WTC11 (cell line): ENCODE measurements at regions not wholly inside any gene's neighbourhood (a gene's known extent, or its start where the extent isn't known, plus 50 kb on each side); places are given as distances from the start of the nearest gene placed in this dataset.

Source experiments
- ATAC-seq: fragments of 200-7000 bp; cut with Tn5 transposase; 2 replicates; pipeline ENCODE4 v1.10.0; 2021; ENCODE audit warnings: mild to moderate bottlenecking, moderate library complexity
- CTCF ChIA-PET: fragments of 300-600 bp; sonication (Branson Sonifier 250); formaldehyde crosslinking; loops from one replicate; lab custom pipeline; 2021; ENCODE audit warnings: antibody characterized with exemption; lab: Charles Lee
- POLR2A ChIA-PET: fragments of 350-600 bp; sonication (Branson Sonifier 250); formaldehyde crosslinking; loops from one replicate; lab custom pipeline; 2021; ENCODE audit warnings: antibody characterized with exemption; lab: Charles Lee
- DNase-seq: peaks from one replicate; pipeline ENCODE4 v3.0.0; 2021; ENCODE audit warnings: low spot score
- H3K27ac Mint-ChIP-seq: 2 replicates; pipeline ENCODE4 v1.8.0; 2021; ENCODE audit warnings: mixed read lengths
- H3K27me3 Mint-ChIP-seq: 2 replicates; pipeline ENCODE4 v1.8.0; 2021; ENCODE audit warnings: low read depth, mild to moderate bottlenecking, moderate library complexity, mixed read lengths
- H3K36me3 Mint-ChIP-seq: 2 replicates; pipeline ENCODE4 v1.8.0; 2021; ENCODE audit warnings: mixed read lengths
- H3K4me1 Mint-ChIP-seq: 2 replicates; pipeline ENCODE4 v1.8.0; 2022; ENCODE audit warnings: mixed read lengths
- H3K4me3 Mint-ChIP-seq: 2 replicates; pipeline ENCODE4 v1.8.0; 2021; ENCODE audit warnings: mild to moderate bottlenecking, moderate library complexity, mixed read lengths
- H3K9me3 Mint-ChIP-seq: 2 replicates; pipeline ENCODE4 v1.8.0; 2021; ENCODE audit warnings: mixed read lengths
- ARID4B ChIP-seq: sonication (generic); formaldehyde crosslinking; IDR thresholded peaks from 2 replicates; pipeline ENCODE4 v1.8.0; 2023; ENCODE audit warnings: missing genetic modification reagents, mild to moderate bottlenecking, borderline replicate concordance
- ATF3 ChIP-seq: sonication (generic); formaldehyde crosslinking; conservative IDR thresholded peaks from 2 replicates; pipeline ENCODE4 v1.8.1; 2022; ENCODE audit warnings: mild to moderate bottlenecking, missing genetic modification reagents
- ATF6 ChIP-seq: sonication (generic); formaldehyde crosslinking; IDR thresholded peaks from 2 replicates; pipeline ENCODE4 v1.8.1; 2023; ENCODE audit warnings: mild to moderate bottlenecking, missing genetic modification reagents
- CREM ChIP-seq: sonication (generic); formaldehyde crosslinking; IDR thresholded peaks from 2 replicates; pipeline ENCODE4 v1.8.1; 2022; ENCODE audit warnings: mild to moderate bottlenecking, missing genetic modification reagents, moderate library complexity
- ERG ChIP-seq: fragments of 250-450 bp; sonication (Bioruptor Pico); IDR thresholded peaks from 2 replicates; pipeline ENCODE4 v1.8.0; 2021; ENCODE audit warnings: mild to moderate bottlenecking
- FOXJ3 ChIP-seq: sonication (generic); formaldehyde crosslinking; IDR thresholded peaks from 2 replicates; pipeline ENCODE4 v1.9.0; 2021; ENCODE audit warnings: missing genetic modification reagents, mild to moderate bottlenecking, borderline replicate concordance
- FOXP1 ChIP-seq: sonication (generic); formaldehyde crosslinking; IDR thresholded peaks from 2 replicates; pipeline ENCODE4 v1.8.0; 2022; ENCODE audit warnings: missing genetic modification reagents, mild to moderate bottlenecking, moderate library complexity, borderline replicate concordance
- GTF2I ChIP-seq: fragments of 250-450 bp; sonication (Bioruptor Pico); conservative IDR thresholded peaks from 2 replicates; pipeline ENCODE4 v1.4.0; 2021; ENCODE audit warnings: mild to moderate bottlenecking
- HMGXB4 ChIP-seq: sonication (generic); formaldehyde crosslinking; IDR thresholded peaks from 2 replicates; pipeline ENCODE4 v1.8.1; 2023; ENCODE audit warnings: mild to moderate bottlenecking, moderate library complexity, missing genetic modification reagents
- NR1H2 ChIP-seq: sonication (generic); formaldehyde crosslinking; IDR thresholded peaks from 2 replicates; pipeline ENCODE4 v1.9.0; 2021; ENCODE audit warnings: mild to moderate bottlenecking, moderate library complexity, missing genetic modification reagents
- PRRX2 ChIP-seq: fragments of 250-450 bp; sonication (Bioruptor Pico); IDR thresholded peaks from 2 replicates; pipeline ENCODE4 v1.8.0; 2021; ENCODE audit warnings: mild to moderate bottlenecking
- SOX15 ChIP-seq: fragments of 250-450 bp; sonication (Bioruptor Pico); IDR thresholded peaks from 2 replicates; pipeline ENCODE4 v1.9.0; 2021; ENCODE audit warnings: mild to moderate bottlenecking
- SP1 ChIP-seq: sonication (generic); formaldehyde crosslinking; conservative IDR thresholded peaks from 2 replicates; pipeline ENCODE4 v1.8.1; 2022; ENCODE audit warnings: missing genetic modification reagents
- TCF7 ChIP-seq: sonication (generic); formaldehyde crosslinking; IDR thresholded peaks from 2 replicates; pipeline ENCODE4 v1.8.0; 2022; ENCODE audit warnings: mild to moderate bottlenecking, low read depth, missing genetic modification reagents, moderate library complexity
- ZBTB21 ChIP-seq: sonication (generic); formaldehyde crosslinking; IDR thresholded peaks from 2 replicates; pipeline ENCODE4 v1.8.1; 2023; ENCODE audit warnings: mild to moderate bottlenecking, missing genetic modification reagents, borderline replicate concordance
- ZBTB43 ChIP-seq: sonication (generic); formaldehyde crosslinking; IDR thresholded peaks from 2 replicates; pipeline ENCODE4 v1.8.1; 2023; ENCODE audit warnings: mild to moderate bottlenecking, missing genetic modification reagents
- ZNF121 ChIP-seq: sonication (generic); formaldehyde crosslinking; IDR thresholded peaks from 2 replicates; pipeline ENCODE4 v1.8.0; 2023; ENCODE audit warnings: missing genetic modification reagents
- ZNF219 ChIP-seq: sonication (generic); formaldehyde crosslinking; IDR thresholded peaks from 2 replicates; pipeline ENCODE4 v1.8.0; 2023; ENCODE audit warnings: missing genetic modification reagents, mild to moderate bottlenecking, borderline replicate concordance
- ZNF263 ChIP-seq: sonication (generic); formaldehyde crosslinking; IDR thresholded peaks from 2 replicates; pipeline ENCODE4 v1.8.1; 2022; ENCODE audit warnings: low read depth, mild to moderate bottlenecking, moderate library complexity, missing genetic modification reagents
- ZNF317 ChIP-seq: sonication (generic); formaldehyde crosslinking; IDR thresholded peaks from 2 replicates; pipeline ENCODE4 v1.8.1; 2023; ENCODE audit warnings: low read depth, mild to moderate bottlenecking, moderate library complexity, missing genetic modification reagents, borderline replicate concordance
- ZNF423 ChIP-seq: fragments of 250-450 bp; sonication (Bioruptor Pico); IDR thresholded peaks from 2 replicates; pipeline ENCODE4 v2.1.2; 2022; ENCODE audit warnings: mild to moderate bottlenecking, moderate library complexity
- TF ChIP-seq, protein P1 (sequence below): fragments of 200-600 bp; IDR thresholded peaks from 2 replicates; pipeline ENCODE4 v1.8.0; 2022; ENCODE audit warnings: antibody characterized with exemption
- TF ChIP-seq, protein P2 (sequence below): sonication (generic); formaldehyde crosslinking; IDR thresholded peaks from 2 replicates; pipeline ENCODE4 v1.8.1; 2022; ENCODE audit warnings: low read depth, mild to moderate bottlenecking, moderate library complexity, missing genetic modification reagents, borderline replicate concordance

- TF ChIP-seq HMGXB4 (CRISPR knock-in tag) (no peak), ZBTB43 (no peak), ZNF263 (CRISPR knock-in tag) (no peak), PRRX2 (CRISPR knock-in tag) (no peak), ATF3 (CRISPR knock-in tag) (no peak), ZBTB21 (CRISPR knock-in tag) (no peak), ATF6 (no peak), CREM (no peak), FOXP1 (CRISPR knock-in tag) (no peak)
These were observed 59.8 kb upstream of the TES start (continued) for GRCh38 chr7:116150588-116150987.

GRCh38 chr7:116152276-116152675 lies 58.1 kb upstream of the TES start:
- ATAC-seq: peak; percentile 68
- TF ChIP-seq ERG (CRISPR knock-in tag): no peak
- no peak for TF ChIP-seq SP1 (CRISPR knock-in tag)
- TF ChIP-seq GTF2I: no peak
- TF ChIP-seq ARID4B (CRISPR knock-in tag): no peak
- TF ChIP-seq ZNF423: no peak
- TF ChIP-seq ZNF121 (CRISPR knock-in tag): no peak
- TF ChIP-seq CREM: no peak
- TF ChIP-seq FOXJ3 (CRISPR knock-in tag): no peak
- TF ChIP-seq ATF3 (CRISPR knock-in tag): no peak
- TF ChIP-seq, protein P1, sequence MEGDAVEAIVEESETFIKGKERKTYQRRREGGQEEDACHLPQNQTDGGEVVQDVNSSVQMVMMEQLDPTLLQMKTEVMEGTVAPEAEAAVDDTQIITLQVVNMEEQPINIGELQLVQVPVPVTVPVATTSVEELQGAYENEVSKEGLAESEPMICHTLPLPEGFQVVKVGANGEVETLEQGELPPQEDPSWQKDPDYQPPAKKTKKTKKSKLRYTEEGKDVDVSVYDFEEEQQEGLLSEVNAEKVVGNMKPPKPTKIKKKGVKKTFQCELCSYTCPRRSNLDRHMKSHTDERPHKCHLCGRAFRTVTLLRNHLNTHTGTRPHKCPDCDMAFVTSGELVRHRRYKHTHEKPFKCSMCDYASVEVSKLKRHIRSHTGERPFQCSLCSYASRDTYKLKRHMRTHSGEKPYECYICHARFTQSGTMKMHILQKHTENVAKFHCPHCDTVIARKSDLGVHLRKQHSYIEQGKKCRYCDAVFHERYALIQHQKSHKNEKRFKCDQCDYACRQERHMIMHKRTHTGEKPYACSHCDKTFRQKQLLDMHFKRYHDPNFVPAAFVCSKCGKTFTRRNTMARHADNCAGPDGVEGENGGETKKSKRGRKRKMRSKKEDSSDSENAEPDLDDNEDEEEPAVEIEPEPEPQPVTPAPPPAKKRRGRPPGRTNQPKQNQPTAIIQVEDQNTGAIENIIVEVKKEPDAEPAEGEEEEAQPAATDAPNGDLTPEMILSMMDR: no peak
- TF ChIP-seq ZNF219 (CRISPR knock-in tag): no peak
- no peak for TF ChIP-seq TCF7
- TF ChIP-seq, protein P2, sequence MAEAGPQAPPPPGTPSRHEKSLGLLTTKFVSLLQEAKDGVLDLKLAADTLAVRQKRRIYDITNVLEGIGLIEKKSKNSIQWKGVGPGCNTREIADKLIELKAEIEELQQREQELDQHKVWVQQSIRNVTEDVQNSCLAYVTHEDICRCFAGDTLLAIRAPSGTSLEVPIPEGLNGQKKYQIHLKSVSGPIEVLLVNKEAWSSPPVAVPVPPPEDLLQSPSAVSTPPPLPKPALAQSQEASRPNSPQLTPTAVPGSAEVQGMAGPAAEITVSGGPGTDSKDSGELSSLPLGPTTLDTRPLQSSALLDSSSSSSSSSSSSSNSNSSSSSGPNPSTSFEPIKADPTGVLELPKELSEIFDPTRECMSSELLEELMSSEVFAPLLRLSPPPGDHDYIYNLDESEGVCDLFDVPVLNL (CRISPR knock-in tag): no peak
- TF ChIP-seq SOX15 (CRISPR knock-in tag): no peak
- TF ChIP-seq ZNF317 (CRISPR knock-in tag): no peak
- TF ChIP-seq NR1H2 (CRISPR knock-in tag): no peak
- Mint-ChIP-seq H3K9me3 (no peaks in the 10 kb centered on the region), H3K4me3 (no peak overlapping the region), H3K36me3 (no peaks in the 10 kb centered on the region), H3K27me3 (no peaks in the 10 kb centered on the region), H3K4me1 (peaks cover 5% of the 10 kb centered on the region; the same call in 1 of the 2 replicates), H3K27ac (no peak overlapping the region)
- ChIA-PET CTCF (interaction anchor here (0.5 to 1.7 kb wide), 4 partner anchors 14 to 231 kb away, joined by 3 to 6 read pairs (median 3); no protein-coding TSS in a partner anchor), POLR2A (no interaction called here)
- DNase-seq: no peak
